NOMO-1 treated with DMSO at 0.1 percent for 48 hours (cell line): ENCODE measurements at regions not wholly inside any gene's neighbourhood (a gene's known extent, or its start where the extent isn't known, plus 50 kb on each side); places are given as distances from the start of the nearest gene placed in this dataset.
"Not testable (repeated sequence)": the region's sequence is repeated elsewhere in the genome, so short reads cannot be mapped to it uniquely, and the experiment has no call there.

Source experiments
- DNase-seq: peaks from one replicate; lab custom pipeline; 2025; ENCODE audit not compliant: unreplicated experiment; lab: John Stamatoyannopoulos, UW

DNA sequence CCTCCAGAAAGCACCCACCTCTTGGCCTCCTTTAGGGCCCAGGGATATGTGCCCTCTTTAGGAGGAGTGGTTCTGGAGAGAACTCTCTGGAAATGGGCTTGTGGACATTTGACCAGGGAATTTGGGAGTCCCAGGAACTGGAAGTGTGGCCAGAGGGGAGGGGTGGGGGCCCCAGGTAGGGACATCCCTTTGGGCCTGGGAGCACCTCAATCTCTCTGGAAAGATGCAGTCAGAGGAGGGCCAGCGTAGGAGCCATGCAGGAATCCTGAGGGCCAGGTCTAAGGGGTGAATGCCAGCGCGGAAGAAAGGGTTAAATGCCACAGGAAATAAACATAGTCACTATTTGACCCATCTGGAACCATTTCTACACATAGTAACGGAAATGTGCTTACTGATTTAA is 50.3 kb upstream of the ITGA11 start:
- no peak for DNase-seq

DNA sequence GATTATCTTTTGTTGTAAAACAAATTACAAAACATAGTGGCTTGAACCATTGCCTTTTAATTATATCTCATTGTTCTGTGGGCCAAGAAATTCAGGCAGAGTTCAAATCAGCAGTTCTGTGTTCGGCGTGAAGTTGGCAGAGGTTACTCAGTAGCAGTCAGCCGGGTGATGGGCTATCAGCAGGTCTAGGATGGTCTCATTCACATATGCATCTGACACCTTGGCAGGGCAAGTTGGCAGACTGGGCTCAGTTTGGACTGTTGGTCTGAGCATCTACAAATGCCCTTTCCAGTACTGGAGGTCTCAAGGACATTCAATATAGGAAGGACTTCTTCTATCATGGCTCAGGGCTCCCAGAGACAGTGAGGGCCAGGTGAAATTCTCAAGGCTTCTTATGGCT is 51.2 kb upstream of the ITGA11 start:
- no peak for DNase-seq

DNA sequence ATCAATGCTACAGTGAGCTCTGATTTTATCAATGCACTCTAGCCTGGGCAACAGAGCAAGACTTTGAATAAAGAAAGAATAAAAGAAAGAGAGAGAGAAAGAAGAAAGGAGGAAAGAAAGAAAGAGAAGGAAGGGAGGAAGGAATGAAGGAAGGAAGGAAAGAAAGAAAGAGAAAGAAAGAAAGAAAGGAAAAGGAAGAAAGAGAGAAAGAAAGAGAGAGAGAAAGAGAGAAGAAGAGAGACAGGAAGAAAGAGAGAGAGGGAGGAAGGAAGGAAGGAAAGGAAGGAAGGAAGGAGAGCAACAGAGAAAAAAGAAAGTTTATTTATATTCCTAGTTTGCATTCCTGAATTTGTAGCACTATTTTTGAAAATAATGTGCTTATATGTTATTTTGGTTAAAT is 52.3 kb upstream of the ITGA11 start:
- no peak for DNase-seq

DNA sequence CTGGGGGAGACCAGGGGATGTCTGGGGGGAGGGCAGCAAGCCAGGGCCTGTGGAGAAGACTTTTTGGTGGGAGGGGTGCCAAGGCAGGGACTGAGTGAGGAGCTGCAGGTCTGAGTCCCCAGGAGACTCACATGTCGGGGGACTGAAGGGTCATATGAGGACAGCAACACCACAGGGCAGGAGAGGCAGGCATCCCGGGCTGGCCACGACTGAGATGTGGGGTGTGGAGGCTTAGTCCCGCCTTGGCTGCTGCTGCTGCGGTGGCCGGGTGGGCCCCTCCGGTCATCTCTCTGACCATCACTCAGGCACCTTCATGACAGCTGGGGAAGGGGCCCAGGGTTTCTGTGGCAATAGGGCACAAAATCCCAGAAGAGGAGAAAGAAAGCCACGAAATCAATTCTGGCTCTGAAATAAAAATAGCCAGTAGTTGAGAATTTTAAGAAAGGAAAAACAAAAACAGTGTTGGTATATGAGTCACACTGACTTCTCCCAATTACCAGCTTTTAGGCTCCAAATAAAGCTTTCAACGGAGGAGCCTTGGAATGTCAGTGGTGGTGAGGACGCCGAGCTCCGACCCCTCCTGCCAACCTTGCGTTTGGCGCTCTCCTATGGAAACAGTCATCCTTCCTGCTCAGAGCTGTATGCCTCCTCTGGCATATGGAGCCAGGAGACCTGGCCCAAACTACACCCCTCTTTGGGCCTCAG is 52.9 kb upstream of the ITGA11 start:
- DNase-seq: no peak

DNA sequence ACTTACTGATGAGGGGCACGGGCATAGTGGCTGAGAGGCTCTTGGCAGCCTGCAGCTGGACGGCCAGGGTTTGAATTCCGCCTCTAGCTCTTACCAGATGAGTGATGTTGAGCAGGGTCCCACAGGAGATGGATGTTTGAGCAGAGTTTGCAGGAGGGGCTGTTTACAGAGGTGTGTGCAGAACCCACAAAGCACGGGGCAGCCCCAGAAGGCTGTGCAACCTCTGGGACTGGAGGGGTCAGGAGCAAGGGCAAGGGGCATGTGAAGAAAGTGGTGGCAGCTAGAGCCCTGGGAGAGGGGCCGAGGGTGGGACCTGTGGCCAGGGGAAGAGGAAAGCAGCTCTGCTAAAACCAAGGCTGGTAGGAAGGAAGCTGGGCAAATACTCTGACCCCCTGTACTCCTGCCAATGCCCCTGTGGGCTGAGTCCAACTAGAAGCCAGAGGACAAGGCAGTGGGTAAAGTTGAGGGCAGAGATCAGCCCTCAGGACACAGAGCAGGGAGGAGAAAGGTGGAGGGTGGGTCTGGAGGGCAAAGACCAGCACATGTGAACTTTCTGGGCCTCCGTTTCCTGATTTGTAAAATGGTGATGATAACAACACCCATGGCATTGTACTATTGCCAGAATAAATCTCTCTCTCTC is 53.9 kb upstream of the ITGA11 start:
- no peak for DNase-seq

DNA sequence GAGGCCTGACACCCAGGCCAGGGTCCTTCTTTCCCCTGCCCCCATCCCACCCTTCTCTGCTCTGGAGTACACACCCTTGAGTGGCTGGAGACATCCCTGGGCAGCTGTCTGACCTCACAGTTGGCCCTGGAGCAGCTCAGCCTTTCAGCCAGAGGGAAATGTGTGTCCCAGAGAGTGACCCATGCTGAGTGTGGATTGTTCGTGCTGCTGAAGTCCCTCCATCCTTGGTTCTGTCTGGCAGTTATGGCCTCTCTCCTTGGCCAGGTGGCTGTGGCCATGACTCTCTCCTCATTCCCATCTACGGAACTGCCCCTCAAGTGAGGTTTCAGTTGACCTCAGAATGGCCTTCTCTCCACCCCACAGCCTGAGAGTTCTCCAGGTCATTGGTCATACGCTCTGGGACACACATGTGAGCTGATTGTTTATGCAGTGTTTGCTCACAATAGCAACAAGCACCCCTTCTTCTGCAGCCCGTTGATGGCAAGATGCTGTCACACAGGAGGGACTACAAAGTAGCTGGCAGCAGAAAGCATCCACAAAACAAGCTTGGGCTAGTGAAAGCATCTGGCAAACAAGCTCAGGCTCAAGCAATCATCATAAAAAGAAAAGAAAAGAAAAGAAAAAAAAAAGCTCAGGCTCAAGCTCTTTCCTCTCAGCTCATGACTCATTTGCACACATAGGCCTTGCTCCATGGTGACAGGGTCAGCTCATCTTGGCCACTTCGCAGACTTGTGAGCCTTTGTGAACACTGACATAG is 55.3 kb upstream of the ITGA11 start:
- no peak for DNase-seq

DNA sequence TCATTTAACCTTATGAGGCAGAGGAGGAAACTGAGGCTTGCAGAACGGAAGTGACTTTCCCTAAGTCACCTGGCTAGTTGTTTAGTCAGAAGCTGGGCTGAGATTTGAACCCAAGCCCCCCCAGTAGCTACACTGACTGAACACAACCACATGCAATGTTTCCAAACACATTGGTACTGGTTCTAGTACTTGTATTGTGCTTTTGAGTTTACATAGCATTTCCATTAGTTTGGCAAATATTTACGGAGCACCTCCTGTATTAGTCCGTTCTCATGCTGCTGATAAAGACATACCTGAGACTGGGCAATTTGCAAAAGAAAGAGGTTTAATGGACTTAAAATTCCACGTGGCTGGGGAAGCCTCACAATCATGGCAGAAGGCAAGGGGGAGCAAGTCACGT is 56.3 kb upstream of the ITGA11 start:
- DNase-seq: no peak

DNA sequence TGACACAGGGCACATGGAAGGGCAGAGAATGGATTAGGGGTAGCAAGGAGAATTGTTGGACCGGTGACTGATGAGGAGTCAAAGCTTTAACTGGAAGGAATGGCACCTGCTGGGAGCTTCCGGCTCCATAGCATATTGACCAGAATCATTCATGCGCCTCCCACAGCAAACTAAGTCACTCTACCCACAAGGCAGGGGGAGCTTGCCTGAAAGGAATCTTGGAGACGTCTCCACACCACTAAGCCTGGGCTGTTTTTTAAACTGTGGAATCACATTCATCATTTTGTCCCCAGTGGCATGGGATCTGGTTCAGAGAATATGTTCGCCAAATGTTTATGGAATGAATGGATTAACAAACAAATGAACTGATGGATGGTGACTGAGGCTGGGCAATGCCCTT is 57.0 kb upstream of the ITGA11 start:
- DNase-seq: no peak

DNA sequence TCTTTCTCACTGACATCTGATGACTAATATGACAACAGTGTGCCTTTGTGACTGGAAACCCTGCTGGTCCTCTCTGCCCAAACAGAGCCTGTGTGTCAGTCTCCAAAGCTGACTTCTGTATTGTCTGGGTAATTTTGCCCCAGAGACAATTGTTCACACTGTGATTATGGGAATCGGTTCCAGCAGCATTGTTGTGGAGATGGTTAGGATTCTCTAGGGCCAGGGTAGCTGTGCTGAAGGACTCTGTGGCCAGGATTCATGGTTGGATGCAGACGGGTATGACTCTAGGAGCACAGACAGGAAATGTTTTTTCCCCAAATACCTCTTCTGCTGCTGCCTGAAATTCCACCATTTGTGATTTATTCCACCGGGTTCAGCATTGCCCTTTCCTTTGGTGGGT is 57.5 kb upstream of the ITGA11 start:
- DNase-seq: no peak

DNA sequence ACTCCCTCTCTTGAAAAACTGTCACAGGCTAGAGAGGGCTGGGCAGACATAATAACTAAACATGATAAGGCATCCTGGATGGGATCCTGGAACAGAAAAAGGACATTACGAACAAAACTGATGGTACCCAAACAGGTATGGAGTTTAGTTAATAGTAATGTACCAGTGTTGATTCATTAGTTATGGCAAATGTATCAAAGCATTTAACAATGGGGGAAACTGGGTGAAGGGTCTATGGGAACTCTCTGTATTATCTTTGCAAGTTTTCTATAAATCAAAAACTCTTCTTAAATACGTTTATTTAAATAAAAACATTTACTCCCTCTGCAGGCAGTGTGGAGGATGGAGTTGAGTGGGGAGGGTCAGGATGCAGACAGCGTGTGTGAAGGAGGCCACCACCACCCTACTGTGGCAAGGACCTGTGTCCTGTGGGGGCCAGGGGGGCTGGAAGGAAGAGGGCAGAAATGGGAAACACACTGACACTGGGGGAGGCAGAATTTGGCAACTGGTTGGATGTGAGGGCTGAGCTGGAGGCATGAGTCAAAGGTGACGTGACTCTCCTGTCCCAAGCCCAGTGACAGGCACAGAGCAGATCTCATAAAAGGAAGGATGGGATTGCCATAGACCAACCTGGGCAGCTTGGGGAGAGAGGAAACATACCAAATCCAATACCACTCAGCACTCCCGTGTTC is 59.6 kb upstream of the ITGA11 start:
- no peak for DNase-seq

DNA sequence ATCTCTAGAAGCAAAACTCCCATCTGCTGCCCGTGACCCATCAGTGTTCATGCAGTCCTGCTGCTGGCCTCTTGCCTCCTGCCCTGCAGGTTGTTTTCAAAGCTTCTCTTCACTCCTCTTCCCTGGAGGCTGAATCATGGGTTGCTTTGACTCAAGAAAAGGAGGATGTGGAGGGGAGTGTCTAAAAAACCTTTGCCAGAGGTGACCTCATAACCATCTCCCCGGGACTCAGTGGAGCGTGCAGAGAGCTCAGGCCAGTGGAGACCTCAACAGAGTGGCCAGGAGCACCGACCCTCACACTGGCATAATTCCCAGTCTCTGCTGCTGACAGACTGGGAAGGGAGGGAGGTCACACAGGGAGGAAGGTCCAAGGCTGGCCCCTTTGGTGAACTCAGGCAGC is 60.9 kb upstream of the ITGA11 start:
- no peak for DNase-seq

DNA sequence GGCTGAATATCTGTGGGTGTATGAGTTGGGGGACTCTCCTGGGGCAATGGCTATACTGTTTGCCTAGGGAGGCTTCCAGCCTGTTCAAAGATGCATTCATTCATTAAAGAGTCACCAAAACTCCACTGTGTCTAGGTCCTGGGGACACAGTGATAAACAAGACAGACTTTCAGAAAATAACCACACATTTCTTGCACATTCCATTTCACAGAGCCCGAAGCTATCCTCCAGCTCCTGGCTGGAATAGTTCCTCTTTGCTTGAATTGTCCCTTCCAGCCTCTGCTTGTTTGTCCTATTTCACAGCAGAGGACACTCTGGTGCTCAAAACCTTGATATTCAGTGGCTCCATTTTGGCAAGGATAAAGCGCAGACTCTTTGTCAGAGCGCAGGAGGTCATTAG is 61.7 kb upstream of the ITGA11 start:
- DNase-seq: no peak

DNA sequence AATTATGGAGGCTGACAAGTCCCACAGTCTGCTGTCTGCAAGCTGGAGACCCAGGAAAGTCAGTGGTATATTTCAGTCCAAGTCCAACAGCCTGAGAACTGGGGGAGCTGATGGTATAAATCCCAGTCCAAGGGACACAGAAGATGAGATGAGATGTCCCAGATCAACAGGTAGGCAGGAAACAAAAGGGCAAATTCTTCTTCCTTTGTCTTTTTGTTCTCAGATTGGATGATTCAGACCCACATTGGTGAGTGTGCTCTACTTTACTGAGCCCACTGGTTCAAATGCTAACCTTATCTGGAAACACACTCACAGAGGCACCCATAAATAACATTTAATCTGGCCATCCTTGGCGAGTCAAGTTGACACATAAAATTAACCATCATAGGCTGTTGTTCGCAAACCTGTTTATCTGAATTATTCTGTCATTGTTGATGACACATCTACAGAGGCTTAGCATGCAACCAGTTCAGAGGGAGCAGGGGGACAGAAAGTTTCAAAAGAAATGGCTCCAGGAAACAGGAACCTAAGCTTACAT is 62.7 kb upstream of the ITGA11 start:
- no peak for DNase-seq

DNA sequence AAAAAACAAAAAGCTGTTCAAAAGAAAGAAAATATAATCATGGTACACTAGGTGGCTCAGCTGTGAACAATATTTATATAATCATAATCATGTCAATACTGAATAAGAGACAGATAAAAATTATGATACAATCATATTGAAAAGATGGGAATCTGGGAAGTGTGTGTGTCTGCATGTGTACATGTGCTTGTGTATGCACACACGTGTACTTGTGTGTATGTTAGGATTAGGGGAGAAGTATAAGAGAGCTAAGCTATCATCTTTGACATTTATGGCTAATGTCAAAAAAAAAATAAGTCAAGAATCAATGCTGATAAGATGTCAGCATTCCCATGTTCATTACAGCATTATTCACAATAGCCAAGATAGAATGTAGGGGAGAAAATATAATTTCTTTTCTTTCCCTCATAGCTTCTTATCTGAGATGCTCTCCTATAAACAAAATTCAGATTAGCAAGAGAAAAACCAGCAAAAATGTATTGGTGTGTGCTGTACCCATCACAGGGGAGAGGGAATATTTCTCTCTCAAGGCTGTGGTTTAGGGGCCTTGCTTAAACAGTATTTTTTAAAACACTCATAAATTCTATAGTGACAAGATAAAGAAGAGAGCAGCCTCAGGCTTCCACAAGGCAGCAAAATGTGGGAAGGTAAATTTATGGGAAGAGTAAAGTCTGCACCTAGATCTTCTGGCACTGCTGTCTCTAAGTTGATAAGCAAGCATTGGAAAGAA is 63.4 kb upstream of the ITGA11 start:
- DNase-seq: no peak

DNA sequence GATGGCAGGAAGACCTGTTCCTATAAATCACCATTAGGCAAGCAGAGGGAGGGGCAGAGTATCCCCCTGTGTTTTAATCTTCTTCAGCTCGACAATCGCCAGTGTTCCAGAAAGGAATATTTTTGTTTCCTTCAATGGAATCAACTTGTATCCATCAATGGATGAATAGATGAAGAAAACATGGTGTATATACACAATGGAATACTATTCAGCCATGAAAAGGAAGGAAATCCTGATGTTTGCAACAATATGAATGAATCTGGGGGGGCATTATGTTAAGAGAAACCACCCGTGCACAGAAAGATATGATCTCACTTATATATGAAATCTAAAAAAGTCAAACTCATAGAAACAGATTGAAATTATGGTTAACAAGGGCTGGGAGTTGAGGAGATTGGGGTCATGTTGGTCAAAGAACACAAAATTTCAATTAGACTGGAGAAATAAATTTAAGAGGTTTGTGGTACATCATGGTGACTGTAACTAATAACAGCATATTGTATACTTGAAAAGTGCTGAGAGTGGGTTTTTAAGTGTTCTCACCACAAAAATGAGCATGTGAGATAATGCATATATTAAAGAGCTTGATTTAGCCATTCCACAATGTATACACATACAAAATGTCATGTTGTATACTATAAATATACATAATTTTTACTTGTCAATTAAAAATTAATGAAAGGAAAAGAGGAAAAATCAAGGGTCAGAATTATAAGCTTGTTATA is 64.2 kb upstream of the ITGA11 start:
- no peak for DNase-seq

DNA sequence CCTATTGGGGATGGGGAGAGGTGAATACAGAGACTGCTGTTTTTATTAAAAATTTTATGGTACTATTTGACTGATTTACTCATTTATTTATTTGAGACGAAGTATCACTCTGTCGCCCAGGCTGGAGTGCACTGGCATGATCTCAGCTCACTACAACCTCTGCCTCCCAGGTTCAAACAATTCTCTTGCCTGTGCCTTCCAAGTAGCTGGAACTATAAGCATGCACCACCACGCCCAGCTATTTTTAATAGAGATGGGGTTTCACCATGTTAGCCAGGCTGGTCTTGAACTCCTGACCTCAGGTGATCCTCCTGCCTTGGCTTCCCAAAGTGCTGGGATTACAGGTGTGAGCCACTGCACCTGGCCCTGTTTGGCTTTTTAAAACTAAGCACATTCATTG is 64.8 kb upstream of the ITGA11 start:
- not testable (repeated sequence) for DNase-seq

DNA sequence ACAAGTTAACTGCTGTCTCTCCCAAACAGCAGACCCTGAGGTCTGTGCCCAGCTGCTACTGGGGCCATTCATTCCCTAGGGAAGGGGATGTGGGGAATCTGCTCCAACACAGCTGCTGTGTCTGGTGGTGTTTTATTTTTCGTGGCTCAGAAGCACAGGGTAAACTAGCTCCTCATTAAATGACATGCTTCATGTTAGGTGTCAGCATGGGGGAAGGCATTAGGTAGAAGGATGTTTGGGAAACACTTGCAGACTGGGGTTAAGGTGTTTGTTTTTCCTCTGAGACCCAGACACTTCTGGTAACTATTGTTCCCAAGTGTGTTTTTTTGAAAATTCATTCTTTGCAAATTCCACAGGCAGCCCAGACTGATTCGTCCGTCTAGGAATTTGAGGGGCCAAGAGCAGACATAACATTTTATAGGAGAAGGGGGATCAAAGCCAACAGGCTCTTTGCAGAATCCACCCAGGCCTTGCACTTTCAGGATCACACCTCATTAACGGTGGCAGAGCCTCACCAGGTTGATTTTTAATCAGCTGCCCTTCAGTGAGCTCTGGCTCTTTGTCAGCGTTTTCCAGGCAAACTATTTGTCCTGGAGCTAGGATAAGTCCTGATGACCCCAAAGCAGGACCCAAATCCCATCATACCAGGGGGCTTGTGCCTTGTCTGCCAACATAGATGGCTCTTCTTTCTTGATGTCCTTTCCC is 65.4 kb upstream of the ITGA11 start:
- no peak for DNase-seq

DNA sequence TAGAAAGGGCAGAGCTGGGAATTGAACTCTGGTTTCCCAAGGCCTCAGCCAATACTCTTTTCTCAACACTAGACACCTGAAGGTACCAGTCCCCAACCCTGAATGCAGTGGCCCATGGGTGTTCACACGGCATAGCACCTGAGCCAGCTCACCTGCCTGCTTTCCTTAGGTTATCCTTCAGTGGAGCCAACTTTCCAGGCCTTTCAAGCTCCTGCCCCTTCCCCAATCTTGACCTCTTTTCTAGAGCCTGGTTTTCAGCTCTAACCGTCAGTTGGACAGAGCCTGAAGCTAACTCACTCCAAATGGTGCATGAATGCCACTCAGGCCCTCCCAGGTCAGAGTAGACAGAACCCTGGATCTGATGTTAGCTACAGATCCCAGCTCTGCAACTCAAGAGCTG is 66.1 kb upstream of the ITGA11 start:
- DNase-seq: no peak

DNA sequence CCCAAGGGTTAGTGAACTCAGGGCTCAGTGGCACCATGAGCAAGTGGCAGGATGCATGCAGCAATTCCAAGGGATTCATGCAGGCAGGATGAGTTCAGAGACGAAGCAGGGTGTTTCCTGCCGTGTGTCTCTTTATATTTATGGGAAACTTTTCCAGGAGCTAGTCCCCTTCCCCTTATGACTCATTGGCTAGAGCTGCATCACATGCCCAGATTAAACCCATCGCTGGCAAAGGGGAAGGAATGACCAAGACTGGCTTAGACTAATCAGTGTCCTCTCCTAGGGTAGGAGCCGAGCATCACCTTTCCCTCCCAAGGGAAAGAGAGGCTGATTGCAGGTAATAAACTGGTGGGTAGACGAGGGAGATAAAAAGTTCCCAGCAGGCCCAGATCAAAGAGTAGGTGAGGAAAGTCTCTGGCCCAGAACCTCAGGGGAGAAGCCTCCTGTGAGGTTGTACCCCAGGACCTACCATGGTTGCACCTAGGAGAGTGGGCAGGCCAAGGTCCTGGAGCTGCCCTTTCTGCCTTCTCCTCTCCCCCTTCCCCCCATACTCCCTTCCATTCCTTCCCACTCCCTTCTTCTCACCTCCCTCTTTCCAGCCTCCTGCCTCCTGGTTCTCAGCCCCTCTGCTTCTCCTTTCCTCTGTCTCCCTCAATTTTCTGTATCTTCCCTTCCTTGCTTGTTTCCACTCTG is 67.8 kb upstream of the ITGA11 start:
- DNase-seq: no peak
